SU-DHL-6 (cell line): ENCODE measurements at regions not wholly inside any gene's neighbourhood (a gene's known extent, or its start where the extent isn't known, plus 50 kb on each side); places are given as distances from the start of the nearest gene placed in this dataset.

Experiments used
- H2AFZ ChIP-seq: fragments of 200-600 bp; sonication (generic); 2 replicates; pipeline ENCODE4 v1.6.1; 2014; ENCODE audit warnings: low read depth, mild to moderate bottlenecking, moderate library complexity, mixed read lengths, antibody characterized with exemption, low read length; ENCODE audit not compliant: severe bottlenecking
- H3F3A ChIP-seq: fragments of 200-600 bp; shearing (Covaris generic); 2 replicates; pipeline ENCODE4 v1.6.0; 2016; ENCODE audit warnings: antibody characterized with exemption, mild to moderate bottlenecking; ENCODE audit not compliant: insufficient read depth
- H3K27ac ChIP-seq: fragments of 200-600 bp; sonication (generic); 2 replicates; pipeline ENCODE4 v1.5.1; 2016; ENCODE audit warnings: low read depth, mild to moderate bottlenecking, low read length, moderate library complexity, mixed read lengths
- H3K27me3 ChIP-seq: fragments of 200-600 bp; sonication (generic), shearing (Covaris generic); 2 replicates; pipeline ENCODE4 v1.6.0; 2014; ENCODE audit warnings: mild to moderate bottlenecking, low read length
- H3K36me3 ChIP-seq: fragments of 200-600 bp; sonication (generic); 2 replicates; pipeline ENCODE4 v1.6.1; 2014; ENCODE audit warnings: mild to moderate bottlenecking, low read length, mixed read lengths
- H3K4me2 ChIP-seq: fragments of 300-600, 200-600 bp; shearing (Covaris generic), sonication (generic); 2 replicates; pipeline ENCODE4 v1.6.0; 2014; ENCODE audit warnings: low read length, low read depth, mild to moderate bottlenecking; ENCODE audit not compliant: poor library complexity, severe bottlenecking
- H3K4me3 ChIP-seq: fragments of 200-600 bp; sonication (generic); 2 replicates; pipeline ENCODE4 v1.5.1; 2014; ENCODE audit warnings: antibody characterized with exemption, low read length, mild to moderate bottlenecking, mixed read lengths; ENCODE audit not compliant: insufficient read depth, poor library complexity, severe bottlenecking
- H3K79me2 ChIP-seq: fragments of 200-600 bp; sonication (generic); 2 replicates; pipeline ENCODE4 v1.6.1; 2014; ENCODE audit warnings: mild to moderate bottlenecking, low read length, moderate library complexity; ENCODE audit not compliant: insufficient read depth
- H3K9ac ChIP-seq: fragments of 200-600 bp; sonication (generic); 2 replicates; pipeline ENCODE4 v1.7.0; 2014; ENCODE audit warnings: mild to moderate bottlenecking, low read length
- H3K9me2 ChIP-seq: fragments of 200-600 bp; sonication (generic); replicated peaks from 2 replicates; pipeline ENCODE4 v1.6.1; 2014; ENCODE audit warnings: low read length; ENCODE audit not compliant: insufficient read depth
- H3K9me3 ChIP-seq: fragments of 200-600 bp; sonication (generic); 2 replicates; pipeline ENCODE4 v1.6.1; 2014; ENCODE audit warnings: low read length, mixed read lengths; ENCODE audit not compliant: insufficient read depth
- H4K20me1 ChIP-seq: fragments of 200-600 bp; sonication (generic); 2 replicates; pipeline ENCODE4 v1.6.1; 2014; ENCODE audit warnings: low read depth, mild to moderate bottlenecking, antibody characterized with exemption, low read length, moderate library complexity, mixed read lengths
- EZH2phosphoT487 ChIP-seq: fragments of 200-600 bp; sonication (generic), shearing (Covaris generic); conservative IDR thresholded peaks from 2 replicates; pipeline ENCODE4 v1.6.1; 2018; ENCODE audit warnings: mild to moderate bottlenecking, antibody characterized with exemption, low read length, moderate library complexity, mixed read lengths
- TF ChIP-seq, protein P1 (sequence below): fragments of 200-600 bp; sonication (generic); IDR thresholded peaks from one replicate; pipeline ENCODE4 v1.5.1; 2017; ENCODE audit warnings: antibody characterized with exemption, mild to moderate bottlenecking, low read length, moderate library complexity; ENCODE audit not compliant: insufficient read depth, poor library complexity, severe bottlenecking

DNA sequence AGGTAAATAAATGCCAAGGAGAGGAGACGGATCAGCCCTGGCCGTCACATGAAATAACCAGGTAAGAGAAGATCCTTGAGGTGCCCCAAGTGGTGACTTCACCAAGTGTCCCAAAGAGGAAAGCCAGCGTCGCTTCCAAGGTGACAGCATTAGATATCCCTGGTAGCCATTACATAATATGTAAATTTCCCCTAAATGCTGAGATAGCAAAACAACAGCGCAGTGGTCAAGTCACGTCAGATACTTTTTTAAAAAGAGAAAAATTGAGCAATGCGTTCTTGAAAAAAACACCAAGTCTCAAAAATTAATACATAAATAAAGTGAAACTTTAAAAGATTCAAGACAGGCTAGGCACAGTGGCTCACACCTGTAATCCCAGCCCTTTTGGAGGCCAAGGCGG, 100.2 kb downstream of the HTR5A start:
- Histone ChIP-seq H3K79me2 (no peaks in the 10 kb centered on the region), H3K27me3 (no peaks in the 10 kb centered on the region), H4K20me1 (no peaks in the 10 kb centered on the region), H3K36me3 (no peaks in the 10 kb centered on the region), H3K4me2 (no peak overlapping the region), H3K4me3 (no peak overlapping the region), H2AFZ (no peak overlapping the region), H3K9me3 (no peaks in the 10 kb centered on the region), H3F3A (no peaks in the 10 kb centered on the region), H3K9me2 (no peaks in the 10 kb centered on the region), H3K9ac (no peak overlapping the region), H3K27ac (no peak overlapping the region)
- TF ChIP-seq, protein P1, sequence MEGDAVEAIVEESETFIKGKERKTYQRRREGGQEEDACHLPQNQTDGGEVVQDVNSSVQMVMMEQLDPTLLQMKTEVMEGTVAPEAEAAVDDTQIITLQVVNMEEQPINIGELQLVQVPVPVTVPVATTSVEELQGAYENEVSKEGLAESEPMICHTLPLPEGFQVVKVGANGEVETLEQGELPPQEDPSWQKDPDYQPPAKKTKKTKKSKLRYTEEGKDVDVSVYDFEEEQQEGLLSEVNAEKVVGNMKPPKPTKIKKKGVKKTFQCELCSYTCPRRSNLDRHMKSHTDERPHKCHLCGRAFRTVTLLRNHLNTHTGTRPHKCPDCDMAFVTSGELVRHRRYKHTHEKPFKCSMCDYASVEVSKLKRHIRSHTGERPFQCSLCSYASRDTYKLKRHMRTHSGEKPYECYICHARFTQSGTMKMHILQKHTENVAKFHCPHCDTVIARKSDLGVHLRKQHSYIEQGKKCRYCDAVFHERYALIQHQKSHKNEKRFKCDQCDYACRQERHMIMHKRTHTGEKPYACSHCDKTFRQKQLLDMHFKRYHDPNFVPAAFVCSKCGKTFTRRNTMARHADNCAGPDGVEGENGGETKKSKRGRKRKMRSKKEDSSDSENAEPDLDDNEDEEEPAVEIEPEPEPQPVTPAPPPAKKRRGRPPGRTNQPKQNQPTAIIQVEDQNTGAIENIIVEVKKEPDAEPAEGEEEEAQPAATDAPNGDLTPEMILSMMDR = no peak
- no peak for TF ChIP-seq EZH2phosphoT487

GRCh38 chr7:155172141-155172540, 102.0 kb downstream of the HTR5A start:
- H3K27ac ChIP-seq = no peak overlapping the region
- no peaks in the 10 kb centered on the region for H4K20me1 ChIP-seq
- no peaks in the 10 kb centered on the region for H3F3A ChIP-seq
- no peak overlapping the region for H3K4me3 ChIP-seq
- no peak overlapping the region for H2AFZ ChIP-seq
- no peaks in the 10 kb centered on the region for H3K9me3 ChIP-seq
- H3K4me2 ChIP-seq = no peak overlapping the region
- H3K36me3 ChIP-seq = no peaks in the 10 kb centered on the region
- no peak overlapping the region for H3K9ac ChIP-seq
- no peaks in the 10 kb centered on the region for H3K27me3 ChIP-seq
- no peaks in the 10 kb centered on the region for H3K9me2 ChIP-seq
- H3K79me2 ChIP-seq = no peaks in the 10 kb centered on the region
- TF ChIP-seq EZH2phosphoT487 = no peak
- TF ChIP-seq, protein P1 = no peak

DNA sequence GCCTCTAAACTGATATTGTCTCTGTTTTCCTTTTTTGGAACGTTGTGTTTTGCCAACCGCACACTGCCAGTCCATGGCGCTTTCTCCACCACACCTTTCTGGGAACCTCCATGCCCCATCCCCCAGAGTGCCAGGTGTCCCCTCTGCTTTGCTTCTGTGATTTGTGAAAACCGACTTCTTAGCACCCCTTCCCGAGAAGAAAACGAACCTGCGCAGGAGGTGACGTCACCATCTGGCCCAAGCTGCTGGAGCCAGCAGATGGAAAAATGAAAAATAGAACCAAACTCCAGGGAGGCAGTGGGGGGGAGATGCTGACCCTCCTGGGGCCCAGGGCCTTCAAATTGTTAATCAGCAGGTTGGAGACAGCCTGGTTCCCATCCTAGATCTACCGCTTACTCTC, 103.8 kb downstream of the HTR5A start:
- Histone ChIP-seq H3K4me2 (no peak overlapping the region), H3K9ac (no peak overlapping the region), H3F3A (no peaks in the 10 kb centered on the region), H3K79me2 (no peaks in the 10 kb centered on the region), H3K27me3 (no peaks in the 10 kb centered on the region), H2AFZ (no peak overlapping the region), H4K20me1 (no peaks in the 10 kb centered on the region), H3K36me3 (no peaks in the 10 kb centered on the region), H3K27ac (no peak overlapping the region), H3K9me3 (no peaks in the 10 kb centered on the region), H3K4me3 (no peak overlapping the region), H3K9me2 (no peaks in the 10 kb centered on the region)
- TF ChIP-seq, protein P1 = no peak
- TF ChIP-seq EZH2phosphoT487 = no peak
